Spleen (tissue), 11 donors: ENCODE measurements at regions not wholly inside any gene's neighbourhood (a gene's known extent, or its start where the extent isn't known, plus 50 kb on each side); places are given as distances from the start of the nearest gene placed in this dataset.

Experiments used
- DNase-seq: peaks from one replicate; pipeline ENCODE4 v3.0.0-alpha.2; 2020
- H3K27ac ChIP-seq, 8 donors: fragments of 200-600 bp; sonication (generic) in 7 of 8; 1 replicate in 4 of 8; 2 replicates in 4 of 8; pipeline versions ENCODE4 v1.5.0 to v1.8.0; 2016 to 2021; ENCODE audit warnings: inconsistent platforms in 4 of 8, mild to moderate bottlenecking in 4 of 8, moderate library complexity in 1 of 8
- H3K27me3 ChIP-seq, 7 donors: fragments of 200-600 bp; sonication (generic) in 6 of 7; replicated peaks in 1 of 7; 1 replicate in 4 of 7; 2 replicates in 3 of 7; pipeline versions ENCODE4 v1.5.0 to v1.8.0; 2016 to 2021; ENCODE audit warnings: inconsistent platforms in 3 of 7, mild to moderate bottlenecking in 1 of 7
- H3K36me3 ChIP-seq, 6 donors: fragments of 200-600 bp; sonication (generic) in 5 of 6; 1 replicate in 4 of 6; 2 replicates in 2 of 6; pipeline versions ENCODE4 v1.5.0 to v1.8.0; 2016 to 2021; ENCODE audit warnings: inconsistent platforms in 2 of 6
- H3K4me1 ChIP-seq, 6 donors: fragments of 200-600 bp; sonication (generic) in 5 of 6; 1 replicate in 3 of 6; 2 replicates in 3 of 6; pipeline versions ENCODE4 v1.5.0 to v1.8.0; 2016 to 2021; ENCODE audit warnings: inconsistent platforms in 3 of 6
- H3K4me3 ChIP-seq, 8 donors: fragments of 200-600 bp; sonication (generic) in 7 of 8; 1 replicate in 4 of 8; 2 replicates in 4 of 8; pipeline versions ENCODE4 v1.5.0 to v1.8.0; 2016 to 2021; ENCODE audit warnings: inconsistent platforms in 4 of 8, mild to moderate bottlenecking in 4 of 8, moderate library complexity in 2 of 8
- H3K9me3 ChIP-seq, 8 donors: fragments of 200-600 bp; sonication (generic) in 7 of 8; 1 replicate in 4 of 8; 2 replicates in 4 of 8; pipeline versions ENCODE4 v1.5.0 to v1.8.0; 2016 to 2021; ENCODE audit warnings: inconsistent platforms in 4 of 8
- POLR2A ChIP-seq, 3 donors: fragments of 450-650 bp; IDR thresholded peaks; one replicate each; pipeline ENCODE4 v1.5.1; 2017; ENCODE audit warnings: antibody characterized with exemption in 3 of 3, mild to moderate bottlenecking in 1 of 3
- POLR2AphosphoS5 ChIP-seq, 3 donors: sonication (generic); formaldehyde crosslinking; IDR thresholded peaks; one replicate each; pipeline ENCODE4 v1.5.1; 2017; ENCODE audit warnings: antibody characterized with exemption in 3 of 3
- WGBS, 5 donors: extraction: QIAGEN DNeasy Blood & Tissue Kit in 3 of 5; methylation state at CpG; one replicate each; pipeline versions ENCODE4 v1.1.5 to v1.1.7; 2013 to 2018; 5-methylcytosine and 5-hydroxymethylcytosine counted together
- intact Hi-C: fragments of 100-400 bp; cut with DNase I; formaldehyde crosslinking; loops from one replicate; pipeline ENCODE4 v1.15.0; 2023; ENCODE audit warnings: low total_unique reads
- TF ChIP-seq, protein P1 (sequence below), 11 experiments: fragments of 200-600 bp in 7 of 11; fragments of 450-650 bp in 4 of 11; sonication (generic) in 4 of 11; IDR thresholded peaks in 8 of 11; conservative IDR thresholded peaks in 3 of 11; 1 replicate in 7 of 11; 2 replicates in 4 of 11; pipeline versions ENCODE4 v1.4.0 to v1.8.0; 2016 to 2021; ENCODE audit warnings: antibody characterized with exemption in 11 of 11, inconsistent platforms in 4 of 11, mild to moderate bottlenecking in 1 of 11
- donor health status: healthy with polysubstance abuse.
- donor health status: DM: no; HTN: no; CAD: no; lungs with moderate emphysema.
- donor health status: DM: no; HTN: no; CAD: no.
- donor health status: Bipolar disorder and iron deficiency.
- donor health status: healthy.
- donor health status: DM: no; HTN: no; CAD: no.
- donor health status: DM: yes; HTN: yes; CAD: no.

DNA sequence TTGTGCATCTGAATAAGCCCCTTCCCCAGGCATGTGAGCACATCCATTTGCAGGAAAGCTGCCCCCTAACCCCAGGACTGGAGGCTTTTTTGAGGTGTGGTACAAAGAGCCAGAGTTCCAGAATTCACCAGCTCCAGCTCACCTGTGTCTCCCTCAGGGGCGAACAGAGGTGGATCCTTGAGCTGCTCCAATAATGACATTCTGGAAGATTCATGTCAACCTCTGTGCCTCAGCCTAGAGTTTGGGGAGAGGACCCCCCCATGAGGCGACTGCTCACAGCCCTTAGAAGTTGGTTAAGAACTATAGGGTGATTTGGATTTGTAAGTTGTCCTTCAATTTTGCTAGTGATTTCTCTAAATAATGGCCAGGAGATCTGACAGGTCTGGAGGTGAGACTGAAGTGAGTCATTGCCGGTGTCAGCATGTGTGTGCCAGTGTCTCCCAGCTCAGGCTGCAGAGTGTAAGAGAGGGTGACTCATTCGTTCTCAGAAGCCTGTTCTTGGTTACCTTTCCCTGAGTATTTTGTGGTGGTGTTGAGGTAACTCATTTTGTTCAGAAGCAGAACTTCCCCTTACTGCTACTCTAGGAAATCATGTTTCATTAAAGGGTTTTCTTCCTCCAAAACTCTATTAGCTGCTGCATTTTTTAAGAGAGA is 136.9 kb upstream of the TOPAZ1 start:
- Histone ChIP-seq H3K4me1 (no peaks in the 10 kb centered on the region), H3K9me3 (no peaks in the 10 kb centered on the region), H3K27me3 (peaks cover 0 to 38% (median 0%) of the 10 kb centered on the region in 7 donors), H3K36me3 (no peaks in the 10 kb centered on the region), H3K27ac (no peak overlapping the region), H3K4me3 (no peak overlapping the region)
- DNase-seq: no peak
- intact Hi-C loops: no loop called here
- 45 to 62% (median 53%) methylated on average over 4 of the region's 4 CpGs for WGBS, 5 donors
- TF ChIP-seq, protein P1, sequence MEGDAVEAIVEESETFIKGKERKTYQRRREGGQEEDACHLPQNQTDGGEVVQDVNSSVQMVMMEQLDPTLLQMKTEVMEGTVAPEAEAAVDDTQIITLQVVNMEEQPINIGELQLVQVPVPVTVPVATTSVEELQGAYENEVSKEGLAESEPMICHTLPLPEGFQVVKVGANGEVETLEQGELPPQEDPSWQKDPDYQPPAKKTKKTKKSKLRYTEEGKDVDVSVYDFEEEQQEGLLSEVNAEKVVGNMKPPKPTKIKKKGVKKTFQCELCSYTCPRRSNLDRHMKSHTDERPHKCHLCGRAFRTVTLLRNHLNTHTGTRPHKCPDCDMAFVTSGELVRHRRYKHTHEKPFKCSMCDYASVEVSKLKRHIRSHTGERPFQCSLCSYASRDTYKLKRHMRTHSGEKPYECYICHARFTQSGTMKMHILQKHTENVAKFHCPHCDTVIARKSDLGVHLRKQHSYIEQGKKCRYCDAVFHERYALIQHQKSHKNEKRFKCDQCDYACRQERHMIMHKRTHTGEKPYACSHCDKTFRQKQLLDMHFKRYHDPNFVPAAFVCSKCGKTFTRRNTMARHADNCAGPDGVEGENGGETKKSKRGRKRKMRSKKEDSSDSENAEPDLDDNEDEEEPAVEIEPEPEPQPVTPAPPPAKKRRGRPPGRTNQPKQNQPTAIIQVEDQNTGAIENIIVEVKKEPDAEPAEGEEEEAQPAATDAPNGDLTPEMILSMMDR (IDR thresholded peaks at IDR 0.05 in 8 of 11, conservative IDR thresholded peaks at IDR 0.05 in 3 of 11): no peak
- TF ChIP-seq POLR2A (IDR thresholded peaks at IDR 0.05) (no peak), POLR2AphosphoS5 (IDR thresholded peaks at IDR 0.05) (no peak)

DNA sequence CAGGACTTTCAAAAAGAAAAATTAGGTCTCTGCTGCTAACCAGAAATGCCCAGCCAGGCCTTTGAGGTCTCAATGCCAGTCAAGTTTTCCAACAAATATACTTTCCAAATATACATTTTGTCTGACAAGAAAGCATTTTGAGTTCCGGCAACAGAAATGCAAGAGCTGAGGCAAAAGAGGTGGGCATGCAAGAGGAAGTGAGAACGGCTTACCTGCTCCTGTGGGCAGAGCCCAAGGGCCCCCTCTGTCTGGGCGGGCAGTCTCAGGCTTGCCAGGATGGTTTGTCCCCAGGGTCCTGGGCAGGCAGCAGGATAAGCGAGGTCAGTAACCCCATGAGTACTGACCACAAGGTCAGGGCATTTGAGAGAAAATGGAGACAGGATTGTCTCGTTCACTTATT is 136.1 kb upstream of the TOPAZ1 start:
- H3K27ac ChIP-seq: no peak overlapping the region
- H3K4me1 ChIP-seq: no peaks in the 10 kb centered on the region
- no peak overlapping the region for H3K4me3 ChIP-seq
- peaks cover 0 to 38% (median 0%) of the 10 kb centered on the region in 7 donors for H3K27me3 ChIP-seq
- no peaks in the 10 kb centered on the region for H3K9me3 ChIP-seq
- DNase-seq: no peak
- intact Hi-C loops: no loop called here
- WGBS, 5 donors: 66 to 85% (median 76%) methylated on average over 5 of the region's 5 CpGs
- no peak for TF ChIP-seq POLR2AphosphoS5 (IDR thresholded peaks at IDR 0.05)
- no peaks in the 10 kb centered on the region for H3K36me3 ChIP-seq

DNA sequence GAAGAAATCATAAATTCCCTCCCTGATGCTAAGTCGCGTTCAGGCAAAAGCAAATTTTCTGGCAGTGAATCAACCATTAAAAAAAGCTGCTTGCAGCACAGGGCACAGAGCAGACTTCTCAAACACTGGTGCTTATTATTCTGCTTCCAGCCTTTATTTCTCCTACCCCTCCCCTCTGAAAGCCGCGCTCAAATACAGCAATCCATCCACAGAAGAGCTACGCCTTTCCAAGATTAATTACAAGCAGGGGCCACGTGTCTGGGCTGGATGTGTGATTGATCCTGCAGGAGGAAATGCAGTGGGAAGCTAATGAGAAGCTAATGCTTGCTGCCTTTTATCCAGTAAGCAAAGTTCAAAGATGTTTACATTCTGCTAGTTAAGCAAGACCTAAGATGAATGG is 134.9 kb upstream of the TOPAZ1 start:
- intact Hi-C loops: no loop called here
- Histone ChIP-seq H3K27ac (no peak overlapping the region), H3K36me3 (no peaks in the 10 kb centered on the region), H3K4me3 (no peak overlapping the region), H3K27me3 (peaks cover 0 to 29% (median 0%) of the 10 kb centered on the region in 7 donors), H3K9me3 (no peaks in the 10 kb centered on the region), H3K4me1 (no peaks in the 10 kb centered on the region)
- DNase-seq: no peak
- TF ChIP-seq, protein P1 (IDR thresholded peaks at IDR 0.05 in 8 of 11, conservative IDR thresholded peaks at IDR 0.05 in 3 of 11): no peak
- TF ChIP-seq POLR2A (IDR thresholded peaks at IDR 0.05): no peak
- TF ChIP-seq POLR2AphosphoS5 (IDR thresholded peaks at IDR 0.05): no peak
- 47 to 79% (median 70%) methylated on average over 6 of the region's 6 CpGs for WGBS, 5 donors

DNA sequence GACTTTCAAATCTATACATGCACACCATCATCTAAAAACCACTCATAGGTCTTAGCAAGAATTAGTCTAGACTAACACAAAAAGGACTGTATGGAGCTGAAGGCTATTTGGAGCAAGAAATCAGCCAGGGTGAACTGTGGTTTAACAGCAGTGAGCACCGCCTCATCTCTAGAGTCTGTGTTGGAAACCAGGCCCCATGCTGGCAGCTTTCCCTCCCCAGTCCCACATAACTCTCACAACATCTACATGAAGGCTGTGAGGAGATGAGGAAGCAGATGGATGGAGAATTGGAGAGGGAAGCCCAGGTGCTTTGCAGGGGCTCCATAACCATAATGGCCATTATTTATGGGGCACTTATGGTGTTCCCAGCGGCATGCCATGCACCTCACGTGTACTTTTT is 133.2 kb upstream of the TOPAZ1 start:
- H3K9me3 ChIP-seq: no peaks in the 10 kb centered on the region
- H3K36me3 ChIP-seq: no peaks in the 10 kb centered on the region
- no peak overlapping the region for H3K27ac ChIP-seq
- H3K4me1 ChIP-seq: no peaks in the 10 kb centered on the region
- intact Hi-C loops: no loop called here
- peaks cover 0 to 17% (median 0%) of the 10 kb centered on the region in 7 donors for H3K27me3 ChIP-seq
- WGBS, 5 donors: 86 to 93% (median 90%) methylated on average over 3 of the region's 3 CpGs
- DNase-seq: no peak
- no peak for TF ChIP-seq POLR2A (IDR thresholded peaks at IDR 0.05)
- TF ChIP-seq POLR2AphosphoS5 (IDR thresholded peaks at IDR 0.05): no peak
- TF ChIP-seq, protein P1 (IDR thresholded peaks at IDR 0.05 in 8 of 11, conservative IDR thresholded peaks at IDR 0.05 in 3 of 11): no peak
- H3K4me3 ChIP-seq: no peak overlapping the region
